GM18517 (cell line): ENCODE measurements at regions not wholly inside any gene's neighbourhood (a gene's known extent, or its start where the extent isn't known, plus 50 kb on each side); places are given as distances from the start of the nearest gene placed in this dataset.

ENCODE experiments used
- ATAC-seq: cut with Tn5 transposase; IDR thresholded peaks from one replicate; pipeline ENCODE4 v1.9.1; 2021; ENCODE audit warnings: mild to moderate bottlenecking, moderate library complexity; ENCODE audit not compliant: unreplicated experiment

DNA sequence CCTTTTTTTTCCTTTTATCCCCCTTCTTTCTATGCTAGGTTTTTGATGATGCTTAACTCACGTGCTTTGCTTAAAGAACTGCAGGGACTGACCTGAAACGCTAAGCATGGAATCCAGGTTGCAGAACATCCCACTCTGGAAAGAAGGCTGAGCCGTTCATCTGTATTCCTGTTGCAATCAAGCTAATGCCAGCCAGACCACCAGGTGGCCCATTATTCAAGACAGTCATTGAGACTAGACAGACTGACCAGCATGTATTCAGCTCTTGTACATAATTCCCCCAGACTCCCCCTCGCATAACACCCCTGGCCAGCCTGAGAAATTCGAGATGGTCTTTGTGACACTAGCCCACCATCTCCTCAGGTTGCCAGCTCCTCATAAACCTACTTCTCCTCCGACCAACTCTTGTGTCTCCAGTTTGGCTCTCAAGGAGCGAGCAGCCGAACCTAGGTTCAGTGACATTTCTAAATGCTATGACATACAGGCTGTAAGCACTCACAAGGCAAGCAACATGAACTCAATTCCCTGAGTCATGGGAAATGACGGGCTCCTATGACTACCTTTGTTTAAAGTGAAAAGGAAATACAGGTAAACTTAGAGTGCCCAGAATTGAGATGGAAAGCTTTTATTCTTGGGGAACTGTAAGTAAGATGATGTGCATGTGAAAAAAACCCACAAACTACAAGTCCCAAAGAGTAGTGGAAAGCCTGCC lies 309.3 kb upstream of the CDYL start:
- ATAC-seq = no peak

DNA sequence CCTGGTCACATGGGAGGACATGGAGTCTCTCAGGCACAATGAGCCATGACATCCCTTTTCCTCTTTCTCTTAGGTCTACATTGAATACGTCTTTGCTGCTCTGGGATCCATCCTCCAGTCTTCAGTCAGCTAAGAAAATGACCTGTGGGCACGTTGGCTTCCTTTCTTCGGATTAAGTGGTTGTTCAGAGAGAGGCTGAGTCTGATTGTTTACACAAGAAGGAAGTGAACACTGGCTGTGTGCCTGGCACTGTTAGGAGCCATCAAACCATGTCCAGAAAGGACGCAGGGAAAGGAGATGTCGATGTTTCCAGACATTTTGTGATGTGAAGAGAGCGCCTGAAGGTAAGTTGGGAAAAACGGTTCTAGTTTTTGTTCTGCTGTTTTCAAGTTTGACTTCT lies 309.9 kb upstream of the CDYL start:
- ATAC-seq = no peak

DNA sequence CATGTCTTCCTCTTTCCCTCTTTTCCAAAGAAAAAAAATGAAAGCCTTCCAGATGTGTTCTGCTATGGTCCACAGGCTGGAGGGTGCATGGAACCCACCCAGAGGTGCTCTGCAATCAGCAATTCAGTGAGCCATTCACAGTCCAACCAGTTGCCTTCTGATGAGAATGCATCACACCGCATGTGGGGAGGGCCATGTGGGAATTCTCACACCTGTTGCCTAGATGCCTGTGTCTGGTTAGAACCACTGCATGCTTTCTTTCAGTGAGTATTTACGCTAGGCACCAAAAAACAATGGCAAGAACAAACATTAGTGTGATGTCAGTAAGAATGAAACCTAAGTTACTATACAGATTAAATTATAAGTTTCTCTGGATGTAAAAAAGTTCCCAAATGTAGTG lies 311.6 kb upstream of the CDYL start:
- no peak for ATAC-seq

DNA sequence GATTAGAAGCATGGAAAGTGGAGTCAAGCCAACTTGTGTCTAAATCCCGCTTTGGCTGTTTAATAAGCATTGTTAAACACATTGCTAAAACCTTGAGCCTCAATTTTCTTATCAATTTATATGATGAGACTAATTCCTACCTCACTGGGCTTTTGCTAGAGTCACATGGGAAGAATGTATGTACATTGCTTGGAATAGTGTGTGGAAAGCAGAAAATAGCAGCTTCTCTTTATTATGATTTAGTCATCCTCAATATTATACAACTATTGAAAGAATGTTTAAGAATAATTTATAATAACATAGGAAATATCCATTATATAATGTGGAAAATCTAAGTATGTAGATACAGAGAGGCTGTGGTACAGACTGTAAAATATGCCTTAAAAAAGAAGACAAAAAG lies 313.0 kb upstream of the CDYL start:
- ATAC-seq = no peak

- ATAC-seq = no peak
These were observed 315.4 kb upstream of the CDYL start for GRCh38 chr6:4460586-4461475.

- ATAC-seq = no peak
These were observed 316.2 kb upstream of the CDYL start for GRCh38 chr6:4459996-4460395.

DNA sequence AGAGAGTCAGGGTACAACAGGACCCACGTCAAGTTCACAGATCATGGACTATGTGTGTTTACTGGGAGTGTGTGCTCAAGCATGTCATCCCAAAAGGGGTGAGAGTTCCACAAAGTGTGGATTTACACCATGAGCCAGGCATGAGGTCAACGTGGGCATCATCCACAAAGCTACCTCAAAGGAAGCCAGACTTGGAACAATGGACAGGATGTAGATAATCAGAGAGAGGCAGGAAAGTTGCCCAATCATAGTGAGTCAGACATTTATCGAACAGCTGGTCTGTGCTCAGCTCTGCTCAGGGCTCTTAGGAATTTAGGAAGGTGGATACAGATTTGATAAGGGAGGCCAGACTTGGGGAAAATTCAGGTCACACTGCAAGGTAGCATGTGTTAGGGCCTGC lies 317.2 kb upstream of the CDYL start:
- no peak for ATAC-seq

DNA sequence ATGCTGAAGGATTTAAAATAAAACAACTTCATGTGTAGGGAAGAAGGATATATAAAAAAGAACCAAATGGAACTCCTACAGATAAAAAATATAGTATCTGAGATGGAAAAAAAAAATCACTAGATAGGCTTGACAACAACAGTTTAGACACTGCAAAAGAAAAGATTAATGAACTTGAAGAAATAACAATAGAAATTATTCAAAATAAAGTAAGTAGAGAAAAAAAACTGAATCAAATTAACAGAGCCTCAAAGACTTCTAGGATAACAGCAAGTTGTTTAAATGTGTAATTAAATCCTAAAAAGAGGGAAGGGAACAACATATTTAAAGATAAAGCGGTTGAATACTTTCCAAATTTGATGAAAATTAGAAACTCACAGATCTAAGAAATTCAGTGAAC lies 316.3 kb upstream of the ECI2 start:
- ATAC-seq = no peak

- ATAC-seq = no peak
These were observed 315.7 kb upstream of the ECI2 start for GRCh38 chr6:4451081-4451480.

DNA sequence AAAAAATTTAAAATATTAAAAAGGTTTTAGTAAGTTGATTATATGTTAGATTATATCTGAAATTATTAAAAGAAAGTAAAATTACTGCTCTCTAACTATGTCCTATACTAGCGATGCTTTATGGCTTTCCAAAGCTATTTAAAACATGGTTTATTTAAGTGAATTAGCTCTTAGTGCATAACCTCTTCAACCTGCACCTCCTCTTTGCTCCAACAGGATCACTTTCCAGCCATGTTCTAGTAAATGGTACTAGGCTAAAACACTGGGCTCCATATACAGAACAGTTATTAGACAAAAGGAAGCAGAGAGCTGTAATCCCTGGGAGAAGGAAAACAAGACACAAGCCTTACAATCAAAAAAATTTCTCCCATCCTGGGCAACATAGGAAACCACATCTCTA lies 314.9 kb upstream of the ECI2 start:
- no peak for ATAC-seq

DNA sequence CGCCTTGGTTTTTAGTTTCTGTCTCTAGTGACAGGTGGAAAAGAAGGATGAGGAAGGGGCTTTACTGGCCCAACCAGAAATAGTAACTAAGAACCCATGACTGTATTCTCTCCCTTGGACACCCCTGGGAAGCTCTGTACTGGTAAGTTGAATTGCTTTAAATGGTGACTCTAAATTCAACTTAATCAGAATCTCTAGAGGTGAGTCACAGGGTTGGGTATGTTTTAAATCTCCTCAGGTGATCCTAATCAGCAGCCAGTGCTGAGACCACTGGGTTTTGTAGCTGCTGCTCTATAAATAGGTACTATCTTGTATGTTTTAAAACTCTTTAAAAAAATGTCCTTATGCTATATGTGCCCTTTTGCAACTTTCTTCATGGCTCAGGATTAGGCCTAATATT lies 314.0 kb upstream of the ECI2 start:
- no peak for ATAC-seq

DNA sequence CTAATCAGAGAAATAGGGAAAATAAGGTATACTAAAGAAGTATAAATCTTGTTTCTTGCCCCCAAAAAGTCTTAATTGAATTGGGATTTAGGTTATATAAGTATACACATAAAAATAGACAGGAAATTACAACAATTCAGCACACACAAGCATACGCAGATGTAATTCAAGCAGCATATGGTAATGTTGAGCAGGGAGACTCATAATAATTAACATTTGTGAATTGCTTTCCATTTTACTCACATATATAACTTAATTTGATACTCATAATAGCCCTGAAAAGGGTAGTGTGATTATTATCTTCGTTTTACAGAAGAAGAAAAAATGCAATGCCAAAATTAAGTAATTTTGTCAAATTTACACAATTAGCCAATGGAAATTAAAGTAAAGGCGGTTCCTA lies 313.5 kb upstream of the ECI2 start:
- no peak for ATAC-seq

DNA sequence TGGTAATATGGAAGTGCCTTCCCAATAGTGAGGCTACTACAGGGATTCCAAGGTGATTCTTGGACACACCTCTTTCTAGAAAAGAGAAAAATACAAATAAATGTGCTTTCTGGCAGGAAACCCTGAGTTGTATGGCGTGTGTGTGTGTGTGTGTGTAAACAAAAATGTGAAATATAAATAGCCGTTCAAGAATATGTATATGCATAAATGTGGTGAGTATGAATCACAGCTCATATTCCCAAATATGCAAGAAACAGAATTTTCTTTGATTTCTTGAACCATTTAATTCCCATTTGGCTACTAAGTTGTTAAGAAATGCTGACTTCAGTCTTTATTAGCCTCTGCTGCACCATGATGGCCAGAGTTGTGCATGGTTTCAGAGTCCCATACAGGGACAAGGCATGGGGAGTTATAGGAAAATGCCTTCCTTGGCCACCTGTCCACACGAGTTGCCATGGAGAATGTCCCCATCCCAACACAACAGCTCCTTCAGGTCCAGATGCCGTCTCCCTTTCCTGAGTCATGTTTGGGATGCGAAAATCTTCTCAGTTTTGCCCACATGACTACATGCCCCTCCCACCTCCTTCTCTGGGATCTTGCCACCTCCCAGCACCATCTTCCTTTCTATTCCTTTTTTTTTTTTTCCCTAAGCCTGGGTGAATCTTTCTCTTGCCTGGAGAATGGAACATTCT lies 312.4 kb upstream of the ECI2 start:
- no peak for ATAC-seq

GRCh38 chr6:4446982-4447381 lies 311.6 kb upstream of the ECI2 start:
- no peak for ATAC-seq

- ATAC-seq = no peak
These were observed 306.6 kb upstream of the ECI2 start for GRCh38 chr6:4441981-4442434.

- no peak for ATAC-seq
These were observed 303.8 kb upstream of the ECI2 start for GRCh38 chr6:4439159-4439558.

DNA sequence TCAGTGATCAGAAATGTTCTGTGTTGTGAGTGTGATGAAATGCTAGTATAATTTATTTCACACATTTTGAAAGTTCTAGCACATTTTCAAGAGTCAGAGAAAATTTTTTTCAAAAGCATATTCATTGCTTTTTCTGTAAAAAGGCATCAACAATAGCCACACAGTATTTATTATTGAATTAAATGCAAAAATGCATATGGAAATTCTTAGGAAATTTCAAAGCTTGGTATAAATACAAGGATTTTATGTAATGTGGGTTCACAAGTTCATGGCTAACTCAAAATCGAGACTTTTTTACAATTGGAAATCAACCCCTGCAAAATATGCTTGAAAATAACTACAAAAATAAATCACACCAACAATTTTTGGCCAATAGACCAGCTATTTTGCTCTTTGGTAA lies 302.0 kb upstream of the ECI2 start:
- ATAC-seq = no peak

DNA sequence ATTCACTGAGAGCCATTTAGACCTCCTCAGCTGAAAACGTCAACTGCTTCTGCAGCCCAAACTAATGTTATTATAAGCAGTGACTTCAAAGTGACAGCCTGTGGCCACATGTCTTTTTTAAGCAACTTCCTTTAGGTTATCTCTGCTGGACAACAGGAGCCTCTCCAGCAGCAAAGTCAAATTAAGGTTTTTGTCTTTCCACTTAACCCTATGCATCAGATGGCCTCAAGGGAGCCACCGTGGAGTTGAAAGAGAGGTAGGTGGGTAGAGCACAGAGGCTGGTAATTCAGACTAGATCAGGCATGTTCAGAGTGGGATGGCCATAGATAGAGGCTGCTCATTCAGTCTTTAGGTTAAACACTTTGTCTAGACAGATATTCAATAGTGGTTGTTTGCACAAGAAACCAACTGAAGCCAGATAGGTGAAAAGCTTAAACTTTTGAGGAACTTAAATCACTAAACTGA lies 300.6 kb upstream of the ECI2 start:
- ATAC-seq = no peak

DNA sequence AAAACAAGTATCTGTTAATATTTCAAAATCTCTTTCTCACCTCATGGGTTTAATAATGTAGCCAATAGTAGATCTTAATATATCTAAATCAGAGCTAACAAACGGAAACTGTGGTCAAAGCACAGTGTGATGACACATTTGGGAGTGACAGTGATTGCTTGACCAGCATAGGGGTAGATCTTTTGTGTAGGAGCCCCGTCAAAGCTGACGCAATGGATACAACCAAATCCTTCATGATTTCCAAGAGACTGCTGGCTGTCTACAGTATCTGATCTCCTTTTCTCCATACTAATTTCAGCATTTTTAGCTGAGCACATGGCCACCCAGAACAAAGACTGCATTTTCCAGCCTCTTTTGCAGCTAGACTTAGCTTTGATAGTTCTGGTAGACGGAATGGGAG lies 299.3 kb upstream of the ECI2 start:
- no peak for ATAC-seq

GRCh38 chr6:4433199-4433598 lies 297.8 kb upstream of the ECI2 start:
- ATAC-seq = no peak

DNA sequence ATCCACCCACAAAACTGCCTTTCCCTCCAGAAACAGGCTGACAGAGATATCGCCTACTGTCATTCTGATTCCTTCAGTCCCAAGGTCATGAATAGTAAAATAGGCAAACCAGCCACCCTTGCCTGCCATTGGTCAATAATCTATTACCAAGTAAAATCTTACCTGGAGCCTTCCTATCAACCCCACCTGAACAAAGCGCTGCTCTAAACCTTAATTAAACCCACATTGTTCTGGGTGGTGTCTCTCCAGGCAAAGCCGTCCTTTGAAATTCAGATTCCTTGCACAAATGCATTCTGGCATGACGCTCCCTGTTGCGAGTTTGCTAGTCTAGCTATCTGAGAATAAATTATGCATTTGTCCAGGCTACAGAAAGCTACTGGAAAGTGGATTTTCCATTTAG lies 291.6 kb upstream of the ECI2 start:
- ATAC-seq = no peak

- ATAC-seq = no peak
These were observed 286.5 kb upstream of the ECI2 start for GRCh38 chr6:4421837-4422236.
